Stimulated activated memory B cell treated with anti-CD40 and anti-IgM and Interleukin-4, amounts not matched to agents 10 μg/mL and 1 μg/mL and 100 μg/mL, for 72 hours (primary cell): ENCODE measurements at regions not wholly inside any gene's neighbourhood (a gene's known extent, or its start where the extent isn't known, plus 50 kb on each side); places are given as distances from the start of the nearest gene placed in this dataset.

Experiments
- ATAC-seq: fragments of 150-1000 bp; cut with Tn5 transposase; 2 replicates; pipeline ENCODE4 v1.10.0; 2021
- H3K27ac Mint-ChIP-seq: one replicate; pipeline ENCODE4 v1.8.0; 2022; ENCODE audit warnings: mild to moderate bottlenecking, mixed read lengths
- H3K27me3 Mint-ChIP-seq: one replicate; pipeline ENCODE4 v1.8.0; 2022; ENCODE audit warnings: mixed read lengths
- H3K36me3 Mint-ChIP-seq: one replicate; pipeline ENCODE4 v1.8.0; 2022; ENCODE audit warnings: mixed read lengths
- H3K4me1 Mint-ChIP-seq: one replicate; pipeline ENCODE4 v1.8.0; 2022; ENCODE audit warnings: mixed read lengths
- H3K4me3 Mint-ChIP-seq: one replicate; pipeline ENCODE4 v1.8.0; 2022; ENCODE audit warnings: mild to moderate bottlenecking, moderate library complexity, mixed read lengths
- H3K9me3 Mint-ChIP-seq: one replicate; pipeline ENCODE4 v1.8.0; 2022; ENCODE audit warnings: mixed read lengths

DNA sequence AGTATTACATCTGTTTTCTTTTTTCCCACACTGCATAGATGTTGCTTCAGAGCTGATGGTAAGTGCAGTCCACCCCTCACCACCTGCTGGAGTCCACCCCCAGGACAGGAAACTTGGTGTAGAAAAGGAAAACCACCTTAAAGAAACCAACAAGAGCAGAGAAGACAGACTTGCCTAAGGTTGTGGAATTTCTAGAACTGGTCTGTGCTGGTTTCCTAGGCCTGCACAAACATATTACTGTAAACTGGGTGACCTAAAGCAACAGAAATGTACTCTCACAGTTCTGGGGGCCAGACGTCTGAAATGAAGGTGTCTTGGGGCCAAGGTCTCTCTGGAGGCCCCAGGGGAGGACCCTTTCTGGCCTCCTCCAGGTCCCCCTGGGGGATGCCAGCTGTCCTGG lies 293.4 kb upstream of the IRX1 start:
- no peaks in the 10 kb centered on the region for H3K36me3 Mint-ChIP-seq
- peaks cover 3% of the 10 kb centered on the region for H3K9me3 Mint-ChIP-seq
- no peak overlapping the region for H3K27ac Mint-ChIP-seq
- no peak overlapping the region for H3K4me3 Mint-ChIP-seq
- H3K4me1 Mint-ChIP-seq, result no peaks in the 10 kb centered on the region
- no peaks in the 10 kb centered on the region for H3K27me3 Mint-ChIP-seq
- ATAC-seq, result no peak

DNA sequence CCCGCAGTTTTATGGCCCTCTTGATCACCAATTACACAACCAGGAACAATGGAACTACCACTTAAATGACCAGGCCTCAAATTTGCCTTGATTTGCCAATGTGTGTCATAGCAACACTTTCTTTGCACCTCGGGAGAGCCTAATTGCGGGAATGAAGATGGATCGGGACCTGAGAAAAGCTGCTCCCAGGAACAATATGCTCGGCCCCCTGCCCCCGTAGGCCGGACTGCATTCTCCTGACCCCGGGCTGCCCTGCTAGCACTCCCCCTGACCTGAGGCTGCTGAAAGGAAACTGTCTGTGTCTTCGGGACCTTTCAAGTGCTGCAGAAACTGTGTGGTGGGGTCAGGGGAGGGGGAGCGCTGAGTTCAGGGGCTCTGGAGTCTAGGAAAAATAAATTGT lies 294.3 kb upstream of the IRX1 start:
- Mint-ChIP-seq H3K4me3 (no peak overlapping the region), H3K27ac (no peak overlapping the region), H3K27me3 (no peaks in the 10 kb centered on the region), H3K36me3 (no peaks in the 10 kb centered on the region), H3K4me1 (no peaks in the 10 kb centered on the region), H3K9me3 (peaks cover 3% of the 10 kb centered on the region)
- ATAC-seq, result no peak

- Mint-ChIP-seq H3K4me1 (no peaks in the 10 kb centered on the region), H3K9me3 (peaks cover 3% of the 10 kb centered on the region), H3K27me3 (no peaks in the 10 kb centered on the region), H3K27ac (no peak overlapping the region), H3K36me3 (no peaks in the 10 kb centered on the region), H3K4me3 (no peak overlapping the region)
- ATAC-seq, result no peak
Observed at GRCh38 chr5:3300726-3301125, 294.9 kb upstream of the IRX1 start.

DNA sequence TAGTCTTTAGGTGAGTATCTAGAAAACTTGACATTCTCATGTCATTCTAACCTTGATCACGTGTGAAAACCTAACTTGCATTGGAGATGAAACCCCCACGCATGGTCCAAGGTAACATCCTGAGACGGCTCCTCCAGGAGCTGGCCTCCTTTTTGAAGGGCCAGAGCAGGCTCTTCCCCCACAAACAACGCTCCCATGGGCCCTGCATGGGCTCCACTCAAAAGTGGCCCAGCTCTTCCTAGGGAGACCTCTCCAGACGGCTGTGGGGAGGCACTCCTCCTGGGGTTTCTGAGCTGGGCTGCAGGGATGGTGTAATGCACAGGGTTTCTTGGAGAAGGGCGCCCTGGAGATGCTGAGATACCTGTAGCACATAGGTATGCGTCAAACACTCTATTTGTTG lies 296.2 kb upstream of the IRX1 start:
- Mint-ChIP-seq H3K4me3 (no peak overlapping the region), H3K9me3 (peaks cover 3% of the 10 kb centered on the region), H3K27me3 (no peaks in the 10 kb centered on the region), H3K4me1 (no peaks in the 10 kb centered on the region), H3K36me3 (no peaks in the 10 kb centered on the region), H3K27ac (no peak overlapping the region)
- no peak for ATAC-seq

GRCh38 chr5:3297853-3298252 lies 297.8 kb upstream of the IRX1 start:
- Mint-ChIP-seq H3K4me3 (no peak overlapping the region), H3K27me3 (no peaks in the 10 kb centered on the region), H3K36me3 (no peaks in the 10 kb centered on the region), H3K9me3 (peaks cover 3% of the 10 kb centered on the region), H3K27ac (no peak overlapping the region), H3K4me1 (no peaks in the 10 kb centered on the region)
- no peak for ATAC-seq

- no peaks in the 10 kb centered on the region for H3K27me3 Mint-ChIP-seq
- ATAC-seq, result no peak
- H3K36me3 Mint-ChIP-seq, result no peaks in the 10 kb centered on the region
- no peaks in the 10 kb centered on the region for H3K4me1 Mint-ChIP-seq
- no peak overlapping the region for H3K27ac Mint-ChIP-seq
- no peak overlapping the region for H3K4me3 Mint-ChIP-seq
- H3K9me3 Mint-ChIP-seq, result no peaks in the 10 kb centered on the region
Observed at GRCh38 chr5:3288325-3288724, 307.3 kb upstream of the IRX1 start.

- Mint-ChIP-seq H3K27me3 (no peaks in the 10 kb centered on the region), H3K4me3 (no peak overlapping the region), H3K36me3 (no peaks in the 10 kb centered on the region), H3K4me1 (no peaks in the 10 kb centered on the region), H3K27ac (no peak overlapping the region), H3K9me3 (peaks cover 4% of the 10 kb centered on the region)
- ATAC-seq, result peak; percentile 12
Observed at GRCh38 chr5:3287516-3287915, 308.1 kb upstream of the IRX1 start.

GRCh38 chr5:3285621-3286020 lies 310.0 kb upstream of the IRX1 start:
- Mint-ChIP-seq H3K27ac (no peak overlapping the region), H3K4me1 (no peaks in the 10 kb centered on the region), H3K27me3 (no peaks in the 10 kb centered on the region), H3K9me3 (peaks cover 7% of the 10 kb centered on the region), H3K36me3 (no peaks in the 10 kb centered on the region), H3K4me3 (no peak overlapping the region)
- no peak for ATAC-seq

GRCh38 chr5:3284506-3284905 lies 311.1 kb upstream of the IRX1 start:
- no peak overlapping the region for H3K4me3 Mint-ChIP-seq
- H3K27me3 Mint-ChIP-seq, result no peaks in the 10 kb centered on the region

DNA sequence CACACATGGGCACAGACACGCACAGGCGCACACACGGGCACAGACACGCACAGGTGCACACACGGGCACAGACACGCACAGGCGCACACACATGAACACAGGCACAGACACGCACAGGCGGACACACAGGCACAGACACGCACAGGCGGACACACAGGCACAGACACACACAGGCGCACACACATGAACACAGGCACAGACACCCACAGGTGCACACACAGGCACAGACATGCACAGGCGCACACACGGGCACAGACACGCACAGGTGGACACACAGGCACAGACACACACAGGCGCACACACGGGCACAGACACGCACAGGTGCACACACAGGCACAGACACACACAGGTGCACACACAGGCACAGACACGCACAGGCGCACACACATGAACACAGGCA lies 312.8 kb upstream of the IRX1 start:
- no peaks in the 10 kb centered on the region for H3K4me1 Mint-ChIP-seq
- no peak overlapping the region for H3K4me3 Mint-ChIP-seq
- no peak for ATAC-seq
- no peaks in the 10 kb centered on the region for H3K36me3 Mint-ChIP-seq
- H3K9me3 Mint-ChIP-seq, result peaks cover 7% of the 10 kb centered on the region
- no peaks in the 10 kb centered on the region for H3K27me3 Mint-ChIP-seq
- H3K27ac Mint-ChIP-seq, result no peak overlapping the region

More at GRCh38 chr5:3284506-3284905, 311.1 kb upstream of the IRX1 start:
- no peaks in the 10 kb centered on the region for H3K4me1 Mint-ChIP-seq
- no peak overlapping the region for H3K27ac Mint-ChIP-seq
- no peak for ATAC-seq
- peaks cover 7% of the 10 kb centered on the region for H3K9me3 Mint-ChIP-seq
- H3K36me3 Mint-ChIP-seq, result no peaks in the 10 kb centered on the region

DNA sequence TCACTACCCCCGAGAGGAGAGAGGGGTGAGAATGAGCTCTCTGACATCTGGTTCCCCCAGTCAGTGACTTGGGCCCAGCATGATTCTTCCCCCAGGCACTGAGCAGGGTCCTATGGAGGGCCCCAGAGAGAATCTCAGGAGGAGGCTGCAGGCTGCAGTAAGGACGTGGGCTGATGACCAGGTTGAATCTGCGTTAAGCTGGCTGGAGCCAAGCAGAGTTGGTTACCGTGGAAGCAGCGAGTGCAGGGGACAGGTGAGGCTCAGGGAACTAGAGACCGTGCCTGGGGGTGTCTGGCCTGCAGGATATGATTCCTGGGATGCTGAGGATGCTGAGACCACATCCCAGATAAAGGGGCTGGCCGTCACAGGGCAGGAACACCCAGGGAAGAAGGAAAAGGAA lies 314.3 kb upstream of the IRX1 start:
- Mint-ChIP-seq H3K4me3 (no peak overlapping the region), H3K36me3 (no peaks in the 10 kb centered on the region)
- no peak for ATAC-seq

GRCh38 chr5:3278643-3279042 lies 317.0 kb upstream of the IRX1 start:
- Mint-ChIP-seq H3K27me3 (peaks cover 10% of the 10 kb centered on the region), H3K36me3 (no peaks in the 10 kb centered on the region), H3K9me3 (peaks cover 7% of the 10 kb centered on the region), H3K4me3 (no peak overlapping the region), H3K27ac (no peak overlapping the region), H3K4me1 (no peaks in the 10 kb centered on the region)
- ATAC-seq, result no peak

More for the DNA sequence above, 314.3 kb upstream of the IRX1 start:
- Mint-ChIP-seq H3K27me3 (peaks cover 10% of the 10 kb centered on the region), H3K4me1 (no peaks in the 10 kb centered on the region), H3K9me3 (peaks cover 7% of the 10 kb centered on the region), H3K27ac (no peak overlapping the region)

- Mint-ChIP-seq H3K9me3 (peaks cover 4% of the 10 kb centered on the region), H3K4me3 (no peak overlapping the region), H3K36me3 (no peaks in the 10 kb centered on the region), H3K4me1 (no peaks in the 10 kb centered on the region), H3K27me3 (peaks cover 10% of the 10 kb centered on the region), H3K27ac (no peak overlapping the region)
- ATAC-seq, result no peak
Observed at GRCh38 chr5:3277590-3278196, 317.9 kb upstream of the IRX1 start.

GRCh38 chr5:3276896-3277295 lies 318.7 kb upstream of the IRX1 start:
- Mint-ChIP-seq H3K27me3 (peaks cover 10% of the 10 kb centered on the region), H3K27ac (no peak overlapping the region), H3K9me3 (peaks cover 1% of the 10 kb centered on the region), H3K4me1 (no peaks in the 10 kb centered on the region), H3K36me3 (no peaks in the 10 kb centered on the region), H3K4me3 (no peak overlapping the region)
- ATAC-seq, result no peak

DNA sequence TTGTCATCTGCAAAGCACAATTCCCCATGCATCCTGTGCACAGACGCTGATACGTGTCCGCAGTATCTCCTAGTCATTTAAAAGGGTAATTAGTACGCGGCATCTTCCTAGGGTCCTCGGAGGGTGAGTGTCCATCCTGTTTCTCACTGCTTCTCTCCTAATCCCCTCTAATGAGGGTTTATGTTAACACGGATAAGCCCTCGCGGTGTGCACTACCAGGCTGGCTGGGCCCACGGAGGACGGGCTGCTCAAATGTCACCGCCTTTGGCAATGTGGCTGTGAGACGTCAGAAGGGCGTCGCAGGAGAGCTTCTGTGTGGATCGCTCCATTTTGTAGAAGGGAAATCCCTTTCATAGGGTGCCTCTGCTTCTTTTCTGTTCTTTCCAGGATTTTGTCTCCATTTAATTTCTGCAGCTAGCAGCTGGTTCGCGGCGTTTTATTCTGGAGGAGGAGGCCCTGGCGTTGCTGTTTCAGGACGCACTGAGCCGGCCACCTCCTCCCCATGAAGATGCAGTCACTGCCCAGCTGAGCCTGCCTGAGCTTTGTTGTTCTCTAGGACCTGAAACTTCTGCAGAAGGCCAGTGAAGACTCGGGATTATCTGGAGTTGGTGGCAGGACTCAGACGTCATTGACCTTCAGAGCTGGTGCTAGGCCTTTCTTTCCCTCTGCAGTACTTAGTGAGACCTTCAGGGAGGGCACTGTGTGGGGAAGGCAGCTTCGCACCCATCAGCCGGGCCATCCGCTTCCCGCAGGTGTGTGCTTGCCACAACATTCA lies 326.1 kb upstream of the IRX1 start:
- no peaks in the 10 kb centered on the region for H3K4me1 Mint-ChIP-seq
- no peaks in the 10 kb centered on the region for H3K36me3 Mint-ChIP-seq
- ATAC-seq, result no peak
- H3K27ac Mint-ChIP-seq, result no peak overlapping the region
- H3K9me3 Mint-ChIP-seq, result no peaks in the 10 kb centered on the region
- H3K4me3 Mint-ChIP-seq, result no peak overlapping the region
- H3K27me3 Mint-ChIP-seq, result no peaks in the 10 kb centered on the region

- no peak for ATAC-seq
- H3K27me3 Mint-ChIP-seq, result no peaks in the 10 kb centered on the region
- no peaks in the 10 kb centered on the region for H3K4me1 Mint-ChIP-seq
- no peaks in the 10 kb centered on the region for H3K9me3 Mint-ChIP-seq
- no peak overlapping the region for H3K27ac Mint-ChIP-seq
- no peaks in the 10 kb centered on the region for H3K36me3 Mint-ChIP-seq
- H3K4me3 Mint-ChIP-seq, result no peak overlapping the region
Observed at GRCh38 chr5:3268760-3269330, 326.8 kb upstream of the IRX1 start.
